Prostate gland (tissue), 2 donors: ENCODE measurements at regions not wholly inside any gene's neighbourhood (a gene's known extent, or its start where the extent isn't known, plus 50 kb on each side); places are given as distances from the start of the nearest gene placed in this dataset.

Experiments used
- DNase-seq: peaks from one replicate; pipeline ENCODE4 v3.0.0-alpha.2; 2019; ENCODE audit warnings: low spot score
- H3K27ac ChIP-seq, 2 donors: fragments of 200-600 bp; sonication (generic); 2 replicates each; pipeline ENCODE4 v1.5.1; 2017 to 2019
- H3K27me3 ChIP-seq: fragments of 200-600 bp; sonication (generic); replicated peaks from 2 replicates; pipeline ENCODE4 v1.5.1; 2019; ENCODE audit not compliant: insufficient read depth
- H3K36me3 ChIP-seq, 2 donors: fragments of 200-600 bp; sonication (generic); 1 replicate in 1 of 2; 2 replicates in 1 of 2; pipeline versions ENCODE4 v1.5.1 to v1.8.1; 2017 to 2019
- H3K4me1 ChIP-seq: fragments of 200-600 bp; sonication (generic); replicated peaks from 2 replicates; pipeline ENCODE4 v1.5.1; 2019
- H3K4me3 ChIP-seq, 2 donors: fragments of 200-600 bp; sonication (generic); 2 replicates each; pipeline ENCODE4 v1.5.1; 2017 to 2019
- H3K9me3 ChIP-seq: fragments of 200-600 bp; sonication (generic); 2 replicates; pipeline ENCODE4 v1.5.1; 2017
- CTCF ChIP-seq, 4 experiments: fragments of 200-600 bp in 2 of 4; fragments of 450-650 bp in 2 of 4; sonication (generic) in 2 of 4; IDR thresholded peaks; 1 replicate in 3 of 4; 2 replicates in 1 of 4; pipeline ENCODE4 v1.5.1; 2016 to 2019; ENCODE audit warnings: antibody characterized with exemption in 4 of 4, mild to moderate bottlenecking in 2 of 4, moderate library complexity in 2 of 4
- POLR2A ChIP-seq: fragments of 450-650 bp; IDR thresholded peaks from one replicate; pipeline ENCODE4 v1.6.1; 2016; ENCODE audit warnings: antibody characterized with exemption, mild to moderate bottlenecking
- POLR2AphosphoS5 ChIP-seq: sonication (generic); formaldehyde crosslinking; IDR thresholded peaks from one replicate; pipeline ENCODE4 v1.6.1; 2017; ENCODE audit warnings: antibody characterized with exemption
- WGBS: methylation state at CpG from one replicate; pipeline ENCODE4 v1.1.5; 2018; 5-methylcytosine and 5-hydroxymethylcytosine counted together
- intact Hi-C: fragments of 100-400 bp; cut with DNase I; formaldehyde crosslinking; loops from one replicate; pipeline ENCODE4 v1.14.2; 2022

DNA sequence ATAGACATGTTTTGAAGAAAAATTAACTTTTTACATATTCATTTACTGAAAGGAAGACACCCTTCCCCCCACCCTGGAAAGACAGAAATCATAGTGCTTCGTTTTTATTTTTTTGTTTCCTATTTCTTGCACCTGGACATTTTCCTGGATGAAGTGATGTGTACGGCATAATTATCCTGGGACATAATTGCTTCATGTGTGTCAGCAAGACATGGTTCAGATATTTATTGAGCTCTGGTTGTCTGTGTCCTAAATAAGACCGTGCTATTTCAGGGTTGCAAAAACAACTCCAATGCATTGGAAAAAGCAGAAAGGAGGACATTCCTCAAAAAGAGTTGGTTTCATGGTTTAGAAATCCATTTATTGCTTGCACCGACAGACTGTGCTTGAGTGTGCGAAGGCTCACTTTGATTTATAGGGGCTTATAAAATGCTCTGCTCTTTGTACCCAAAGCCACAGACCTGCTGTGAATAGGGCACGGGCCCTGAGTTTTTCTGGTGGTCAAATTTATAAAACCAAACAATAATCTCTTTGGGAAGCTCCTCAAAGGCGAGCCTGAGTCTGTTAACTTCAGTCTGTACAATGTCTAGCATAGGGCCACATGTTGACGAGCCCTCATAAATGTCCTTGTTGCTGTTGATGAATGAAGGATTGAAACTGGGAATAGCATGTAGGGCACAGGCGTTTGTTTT is 179.5 kb downstream of the SOX4 start:
- TF ChIP-seq CTCF (IDR thresholded peaks at IDR 0.05) (no peak), POLR2AphosphoS5 (no peak), POLR2A (no peak)
- H3K4me1 ChIP-seq, result no peaks in the 10 kb centered on the region
- H3K4me3 ChIP-seq, result no peak overlapping the region
- H3K27ac ChIP-seq, result no peak overlapping the region
- no peaks in the 10 kb centered on the region for H3K36me3 ChIP-seq
- DNase-seq, result no peak
- intact Hi-C loops, result no loop called here
- 38% methylated on average over 9 of the region's 9 CpGs for WGBS
- H3K27me3 ChIP-seq, result no peaks in the 10 kb centered on the region
- H3K9me3 ChIP-seq, result no peaks in the 10 kb centered on the region

DNA sequence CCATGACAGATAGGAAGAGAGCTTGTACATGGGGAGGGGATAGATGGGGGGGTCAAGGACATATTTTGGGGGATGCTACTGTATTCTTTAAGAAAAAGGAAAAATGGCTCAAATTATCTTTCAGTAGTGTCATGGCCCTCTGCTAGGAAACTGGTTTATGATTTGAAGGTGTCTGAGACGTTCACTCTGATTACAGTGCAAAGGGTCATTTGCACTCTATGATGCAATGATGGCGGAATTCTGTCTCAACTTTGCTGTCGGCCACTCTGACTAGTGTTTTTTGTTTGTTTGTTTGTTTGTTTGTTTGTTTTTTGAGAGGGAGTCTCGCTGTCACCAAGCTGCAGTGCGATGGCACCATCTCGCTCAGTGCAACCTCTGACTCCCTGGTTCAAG is 180.0 kb downstream of the SOX4 start:
- TF ChIP-seq POLR2AphosphoS5 (no peak), CTCF (IDR thresholded peaks at IDR 0.05) (no peak), POLR2A (no peak)
- H3K36me3 ChIP-seq, result no peaks in the 10 kb centered on the region
- H3K4me1 ChIP-seq, result no peaks in the 10 kb centered on the region
- no peak for DNase-seq
- no peak overlapping the region for H3K27ac ChIP-seq
- H3K4me3 ChIP-seq, result no peak overlapping the region
- H3K27me3 ChIP-seq, result no peaks in the 10 kb centered on the region
- intact Hi-C loops, result no loop called here
- WGBS, result 86% methylated on average over 6 of the region's 6 CpGs
- no peaks in the 10 kb centered on the region for H3K9me3 ChIP-seq

- WGBS, result 100% methylated on average over 1 of the region's 1 CpG
- DNase-seq, result no peak
- intact Hi-C loops, result no loop called here
These were observed 184.3 kb downstream of the SOX4 start for GRCh38 chr6:21777846-21778245.

DNA sequence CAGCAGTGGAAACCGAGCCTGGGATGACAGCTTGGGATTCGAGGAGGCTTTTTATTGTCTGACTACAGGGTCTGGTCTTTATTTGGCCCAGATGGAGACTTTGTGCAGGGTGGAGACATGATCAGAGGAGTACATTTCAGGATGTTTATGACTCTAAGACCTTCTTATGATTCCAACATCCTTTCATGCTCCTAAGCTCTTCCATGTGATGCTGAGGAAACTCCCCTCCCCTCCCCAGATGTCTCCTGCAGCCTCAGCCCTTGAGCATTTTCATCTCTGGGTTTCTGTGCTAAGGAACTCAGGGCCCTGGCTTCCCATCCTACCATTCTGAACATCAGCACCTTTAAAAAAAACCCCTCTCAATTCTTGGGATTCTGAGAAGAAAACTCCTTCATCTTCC is 186.6 kb downstream of the SOX4 start:
- H3K36me3 ChIP-seq, result no peaks in the 10 kb centered on the region
- intact Hi-C loops, result no loop called here
- no peak overlapping the region for H3K27ac ChIP-seq
- H3K4me1 ChIP-seq, result no peaks in the 10 kb centered on the region
- DNase-seq, result no peak
- no peak overlapping the region for H3K4me3 ChIP-seq
- no peaks in the 10 kb centered on the region for H3K27me3 ChIP-seq
- WGBS, result 38% methylated on average over 2 of the region's 2 CpGs
- no peaks in the 10 kb centered on the region for H3K9me3 ChIP-seq
- TF ChIP-seq POLR2A (no peak), CTCF (IDR thresholded peaks at IDR 0.05) (no peak), POLR2AphosphoS5 (no peak)

More at GRCh38 chr6:21777846-21778245, 184.3 kb downstream of the SOX4 start:
- Histone ChIP-seq H3K27me3 (no peaks in the 10 kb centered on the region), H3K4me3 (no peak overlapping the region), H3K9me3 (no peaks in the 10 kb centered on the region), H3K27ac (no peak overlapping the region), H3K4me1 (no peaks in the 10 kb centered on the region), H3K36me3 (no peaks in the 10 kb centered on the region)
- TF ChIP-seq POLR2A, result no peak
- TF ChIP-seq CTCF (IDR thresholded peaks at IDR 0.05), result no peak
- no peak for TF ChIP-seq POLR2AphosphoS5

GRCh38 chr6:21780679-21781078 is 187.1 kb downstream of the SOX4 start:
- intact Hi-C loops, result no loop called here
- H3K36me3 ChIP-seq, result no peaks in the 10 kb centered on the region
- H3K27ac ChIP-seq, result no peak overlapping the region
- no peaks in the 10 kb centered on the region for H3K27me3 ChIP-seq
- H3K4me3 ChIP-seq, result no peak overlapping the region
- no peak for DNase-seq
- H3K9me3 ChIP-seq, result no peaks in the 10 kb centered on the region
- 40% methylated on average over 5 of the region's 5 CpGs for WGBS
- H3K4me1 ChIP-seq, result no peaks in the 10 kb centered on the region
- TF ChIP-seq POLR2AphosphoS5, result no peak
- TF ChIP-seq POLR2A, result no peak
- no peak for TF ChIP-seq CTCF (IDR thresholded peaks at IDR 0.05)
